ENCODE measurements at regions not wholly inside any gene's neighbourhood (a gene's known extent, or its start where the extent isn't known, plus 50 kb on each side); places are given as distances from the start of the nearest gene placed in this dataset.

- TF ChIP-seq RBFOX2 (IDR thresholded peaks at IDR 0.05; ENCODE audit: low read depth, low read length), result no peak
- TF ChIP-seq ZNF740 (CRISPR knock-in tag; IDR thresholded peaks at IDR 0.05), result no peak
- TF ChIP-seq ZNF740 (tag; IDR thresholded peaks at IDR 0.05), result peak in 1 of 2 experiments; percentile 85; a peak in 2 of 4 replicates
- no peak for TF ChIP-seq NFIC (IDR thresholded peaks at IDR 0.05)
- no peak for TF ChIP-seq CLOCK (CRISPR knock-in tag; IDR thresholded peaks at IDR 0.05; ENCODE audit: borderline replicate concordance)
- no peak for TF ChIP-seq CREM (IDR thresholded peaks at IDR 0.05; ENCODE audit: low read depth)
- TF ChIP-seq MXD1 (CRISPR knock-in tag; IDR thresholded peaks at IDR 0.05; ENCODE audit: borderline replicate concordance, poor library complexity, severe bottlenecking), result no peak
- TF ChIP-seq GTF2E2 (tag; IDR thresholded peaks at IDR 0.05), result no peak
- TF ChIP-seq POU5F1 (IDR thresholded peaks at IDR 0.05; ENCODE audit: borderline replicate concordance, low read depth, low read length, partially characterized antibody), result no peak
- TF ChIP-seq EHMT2 (IDR thresholded peaks at IDR 0.05), result no peak
- no peak for TF ChIP-seq PTBP1 (IDR thresholded peaks at IDR 0.05; ENCODE audit: low read depth, low read length)
- no peak for TF ChIP-seq PHB (CRISPR knock-in tag; IDR thresholded peaks at IDR 0.05)
- TF ChIP-seq PYGO2 (tag; IDR thresholded peaks at IDR 0.05), result 0 out of 2 replicates have a peak, but pooled peaks have one; percentile 63
- TF ChIP-seq ZNF41 (CRISPR knock-in tag; conservative IDR thresholded peaks at IDR 0.05), result 0 out of 2 replicates have a peak, but pooled peaks have one; percentile 59
- TF ChIP-seq CBX1 (IDR thresholded peaks at IDR 0.05; ENCODE audit: low read depth), result no peak
- TF ChIP-seq NCOA2 (IDR thresholded peaks at IDR 0.05; ENCODE audit: partially characterized antibody in 2 of 2), result no peak
- no peak for TF ChIP-seq TARDBP (IDR thresholded peaks at IDR 0.05)
- 0 out of 2 replicates have a peak, but pooled peaks have one; percentile 32 for TF ChIP-seq ZBTB9 (CRISPR knock-in tag; IDR thresholded peaks at IDR 0.05)
- TF ChIP-seq BCOR (IDR thresholded peaks at IDR 0.05), result no peak
- no peak for TF ChIP-seq MED1 (CRISPR knock-in tag; IDR thresholded peaks at IDR 0.05; ENCODE audit: borderline replicate concordance)
- TF ChIP-seq TEAD2 (tag; IDR thresholded peaks at IDR 0.05), result no peak
- no peak for TF ChIP-seq KLF16 (IDR thresholded peaks at IDR 0.05)
- TF ChIP-seq MAFK (IDR thresholded peaks at IDR 0.05; ENCODE audit: low read length), result no peak
- TF ChIP-seq THRA (IDR thresholded peaks at IDR 0.05), result no peak
Measured at GRCh38 chr7:54678763-54679489, 80.1 kb downstream of the SEC61G start (continued).

All from K562 (cell line).